ENCODE measurements at regions not wholly inside any gene's neighbourhood (a gene's known extent, or its start where the extent isn't known, plus 50 kb on each side); places are given as distances from the start of the nearest gene placed in this dataset.
"Not testable (repeated sequence)": the region's sequence is repeated elsewhere in the genome, so short reads cannot be mapped to it uniquely, and the experiment has no call there.

- H3K9ac ChIP-seq (ENCODE audit: low read depth in 1 of 2, low read length in 2 of 2); H3K4me1 ChIP-seq (ENCODE audit: control insufficient read depth in 1 of 2, insufficient read depth in 2 of 2, low read length in 2 of 2); H3K36me3 ChIP-seq (ENCODE audit: control insufficient read depth in 1 of 2, insufficient read depth in 2 of 2, low read length in 2 of 2); H3K27me3 ChIP-seq (ENCODE audit: control insufficient read depth in 1 of 2, insufficient read depth in 2 of 2, low read length in 2 of 2); H3K4me3 ChIP-seq (ENCODE audit: low read depth in 1 of 2, low read length in 2 of 2); H3K9me3 ChIP-seq (ENCODE audit: control insufficient read depth in 1 of 2, low read length in 2 of 2); H3K27ac ChIP-seq (ENCODE audit: low read depth, low read length): not testable (repeated sequence)
Measured at GRCh38 chr10:59053502-59053901, 122.9 kb upstream of the PHYHIPL start.

DNA sequence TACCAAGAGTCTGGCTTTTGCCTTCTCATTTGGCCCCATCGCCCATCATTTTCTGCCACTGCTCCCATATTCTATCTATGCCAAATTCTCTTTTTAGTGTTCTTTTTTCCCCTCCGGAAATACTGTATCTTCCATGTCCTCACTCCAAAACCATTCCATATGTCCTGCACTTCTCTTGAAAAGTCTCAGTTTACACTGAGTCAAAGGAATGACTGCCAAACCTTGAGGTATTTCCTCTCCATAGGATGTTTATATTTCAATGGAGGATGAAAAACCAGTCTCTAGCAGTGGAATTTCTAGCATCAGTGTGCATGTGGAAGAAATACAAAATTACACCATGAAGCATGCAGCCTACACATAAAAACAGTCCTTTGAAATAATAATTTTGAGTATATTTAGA, 121.4 kb upstream of the PHYHIPL start:
- H3K36me3 ChIP-seq (ENCODE audit: control insufficient read depth in 1 of 2, insufficient read depth in 2 of 2, low read length in 2 of 2), result no peaks in the 10 kb centered on the region
- no peak overlapping the region for H3K27ac ChIP-seq (ENCODE audit: low read depth, low read length)
- H3K9me3 ChIP-seq (ENCODE audit: control insufficient read depth in 1 of 2, low read length in 2 of 2), result peaks cover 0 to 2% of the 10 kb centered on the region in 2 donors
- no peaks in the 10 kb centered on the region for H3K27me3 ChIP-seq (ENCODE audit: control insufficient read depth in 1 of 2, insufficient read depth in 2 of 2, low read length in 2 of 2)
- H3K4me3 ChIP-seq (ENCODE audit: low read depth in 1 of 2, low read length in 2 of 2), result no peak overlapping the region
- H3K4me1 ChIP-seq (ENCODE audit: control insufficient read depth in 1 of 2, insufficient read depth in 2 of 2, low read length in 2 of 2), result no peaks in the 10 kb centered on the region
- no peak overlapping the region for H3K9ac ChIP-seq (ENCODE audit: low read depth in 1 of 2, low read length in 2 of 2)

DNA sequence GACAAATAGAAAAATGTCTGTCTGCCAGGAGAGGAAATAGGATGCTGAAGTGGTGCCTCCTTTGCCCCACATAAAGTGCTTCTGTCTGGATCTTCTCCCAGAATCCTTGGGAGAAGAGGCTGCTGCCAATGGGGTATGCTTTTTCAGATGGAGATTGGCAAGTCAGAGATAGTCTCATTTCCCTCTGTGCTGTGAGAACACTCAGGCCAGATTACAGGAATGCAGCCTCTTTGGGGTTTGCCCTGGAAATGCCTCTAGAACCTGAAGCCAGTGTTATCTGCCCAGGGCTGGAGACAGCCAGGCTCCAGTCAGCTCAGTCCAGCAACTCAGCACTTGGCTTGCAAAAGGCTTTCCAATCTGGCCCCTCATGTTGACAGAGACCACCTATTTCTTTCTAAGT, 119.1 kb upstream of the PHYHIPL start:
- H3K27ac ChIP-seq (ENCODE audit: low read depth, low read length), result no peak overlapping the region
- H3K4me1 ChIP-seq (ENCODE audit: control insufficient read depth in 1 of 2, insufficient read depth in 2 of 2, low read length in 2 of 2), result no peaks in the 10 kb centered on the region
- H3K4me3 ChIP-seq (ENCODE audit: low read depth in 1 of 2, low read length in 2 of 2), result no peak overlapping the region
- H3K9ac ChIP-seq (ENCODE audit: low read depth in 1 of 2, low read length in 2 of 2), result no peak overlapping the region
- no peaks in the 10 kb centered on the region for H3K36me3 ChIP-seq (ENCODE audit: control insufficient read depth in 1 of 2, insufficient read depth in 2 of 2, low read length in 2 of 2)
- no peaks in the 10 kb centered on the region for H3K27me3 ChIP-seq (ENCODE audit: control insufficient read depth in 1 of 2, insufficient read depth in 2 of 2, low read length in 2 of 2)
- H3K9me3 ChIP-seq (ENCODE audit: control insufficient read depth in 1 of 2, low read length in 2 of 2), result no peaks in the 10 kb centered on the region

GRCh38 chr10:59060852-59061251, 115.6 kb upstream of the PHYHIPL start:
- Histone ChIP-seq H3K4me1 (ENCODE audit: control insufficient read depth in 1 of 2, insufficient read depth in 2 of 2, low read length in 2 of 2) (peaks cover 9 to 12% of the 10 kb centered on the region in 2 donors), H3K36me3 (ENCODE audit: control insufficient read depth in 1 of 2, insufficient read depth in 2 of 2, low read length in 2 of 2) (no peaks in the 10 kb centered on the region), H3K9me3 (ENCODE audit: control insufficient read depth in 1 of 2, low read length in 2 of 2) (no peaks in the 10 kb centered on the region), H3K27me3 (ENCODE audit: control insufficient read depth in 1 of 2, insufficient read depth in 2 of 2, low read length in 2 of 2) (no peaks in the 10 kb centered on the region), H3K4me3 (ENCODE audit: low read depth in 1 of 2, low read length in 2 of 2) (no peak overlapping the region), H3K9ac (ENCODE audit: low read depth in 1 of 2, low read length in 2 of 2) (no peak overlapping the region), H3K27ac (ENCODE audit: low read depth, low read length) (no peak overlapping the region)

DNA sequence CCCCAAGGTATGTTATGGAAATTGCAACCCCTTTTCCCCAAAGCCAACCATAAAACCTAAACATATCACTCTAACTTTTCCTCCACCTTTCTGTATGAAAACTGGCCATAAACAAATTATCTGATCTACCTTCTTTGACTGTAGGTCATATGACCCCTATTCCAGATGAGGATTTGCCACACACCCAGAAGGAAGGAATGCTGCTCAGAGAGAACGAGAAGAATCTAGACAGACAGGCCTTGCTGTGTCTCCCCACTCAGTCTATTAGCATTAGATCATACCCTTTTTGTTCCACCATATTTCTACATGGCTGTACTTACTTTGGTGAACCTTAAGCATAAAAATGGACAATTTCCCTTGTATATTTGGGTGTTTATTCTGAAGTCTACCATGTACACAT, 113.0 kb upstream of the PHYHIPL start:
- Histone ChIP-seq H3K9me3 (ENCODE audit: control insufficient read depth in 1 of 2, low read length in 2 of 2) (no peaks in the 10 kb centered on the region), H3K4me3 (ENCODE audit: low read depth in 1 of 2, low read length in 2 of 2) (no peak overlapping the region), H3K27ac (ENCODE audit: low read depth, low read length) (no peak overlapping the region), H3K36me3 (ENCODE audit: control insufficient read depth in 1 of 2, insufficient read depth in 2 of 2, low read length in 2 of 2) (no peaks in the 10 kb centered on the region), H3K9ac (ENCODE audit: low read depth in 1 of 2, low read length in 2 of 2) (no peak overlapping the region), H3K27me3 (ENCODE audit: control insufficient read depth in 1 of 2, insufficient read depth in 2 of 2, low read length in 2 of 2) (no peaks in the 10 kb centered on the region), H3K4me1 (ENCODE audit: control insufficient read depth in 1 of 2, insufficient read depth in 2 of 2, low read length in 2 of 2) (peaks cover 9 to 12% of the 10 kb centered on the region in 2 donors)

GRCh38 chr10:59064080-59064692, 112.3 kb upstream of the PHYHIPL start:
- H3K9ac ChIP-seq (ENCODE audit: low read depth in 1 of 2, low read length in 2 of 2), result no peak overlapping the region
- no peak overlapping the region for H3K4me3 ChIP-seq (ENCODE audit: low read depth in 1 of 2, low read length in 2 of 2)
- no peaks in the 10 kb centered on the region for H3K9me3 ChIP-seq (ENCODE audit: control insufficient read depth in 1 of 2, low read length in 2 of 2)
- H3K36me3 ChIP-seq (ENCODE audit: control insufficient read depth in 1 of 2, insufficient read depth in 2 of 2, low read length in 2 of 2), result no peaks in the 10 kb centered on the region
- peaks cover 9 to 12% of the 10 kb centered on the region in 2 donors for H3K4me1 ChIP-seq (ENCODE audit: control insufficient read depth in 1 of 2, insufficient read depth in 2 of 2, low read length in 2 of 2)
- no peaks in the 10 kb centered on the region for H3K27me3 ChIP-seq (ENCODE audit: control insufficient read depth in 1 of 2, insufficient read depth in 2 of 2, low read length in 2 of 2)
- H3K27ac ChIP-seq (ENCODE audit: low read depth, low read length), result no peak overlapping the region

- no peaks in the 10 kb centered on the region for H3K27me3 ChIP-seq (ENCODE audit: control insufficient read depth in 1 of 2, insufficient read depth in 2 of 2, low read length in 2 of 2)
- peaks cover 9 to 12% of the 10 kb centered on the region in 2 donors for H3K4me1 ChIP-seq (ENCODE audit: control insufficient read depth in 1 of 2, insufficient read depth in 2 of 2, low read length in 2 of 2)
- H3K9ac ChIP-seq (ENCODE audit: low read depth in 1 of 2, low read length in 2 of 2), result no peak overlapping the region
- H3K36me3 ChIP-seq (ENCODE audit: control insufficient read depth in 1 of 2, insufficient read depth in 2 of 2, low read length in 2 of 2), result no peaks in the 10 kb centered on the region
- H3K27ac ChIP-seq (ENCODE audit: low read depth, low read length), result no peak overlapping the region
- H3K4me3 ChIP-seq (ENCODE audit: low read depth in 1 of 2, low read length in 2 of 2), result no peak overlapping the region
- no peaks in the 10 kb centered on the region for H3K9me3 ChIP-seq (ENCODE audit: control insufficient read depth in 1 of 2, low read length in 2 of 2)
Measured at GRCh38 chr10:59064759-59065539, 111.5 kb upstream of the PHYHIPL start.

DNA sequence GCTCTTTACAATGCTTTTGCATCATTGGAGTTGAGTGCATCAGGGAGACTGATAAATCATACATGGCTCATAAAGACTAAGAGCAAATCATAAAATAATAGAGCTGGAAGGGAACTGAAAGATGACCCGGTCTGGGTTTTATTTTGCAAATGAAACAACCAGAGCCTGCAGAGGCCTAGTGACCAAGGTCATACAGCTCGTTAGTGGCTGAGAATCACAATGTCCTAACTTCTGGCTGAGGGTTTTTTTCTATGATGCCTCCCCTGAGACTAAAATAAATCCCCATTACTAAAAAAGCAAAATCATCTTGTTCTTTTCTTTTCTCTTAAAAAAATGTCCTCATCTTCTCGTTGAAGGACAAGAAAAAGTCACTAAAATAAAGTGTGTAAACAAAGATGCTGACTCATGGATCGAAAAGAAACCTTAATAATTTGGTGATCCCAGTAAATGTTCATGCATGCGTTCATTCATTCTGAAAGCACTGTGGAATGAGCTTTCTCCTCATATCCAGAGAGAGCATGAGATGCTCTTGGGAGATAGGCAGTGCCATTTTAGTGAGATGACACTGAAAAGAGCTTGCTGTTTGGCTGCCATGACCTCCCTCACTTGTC, 107.8 kb upstream of the PHYHIPL start:
- Histone ChIP-seq H3K27me3 (ENCODE audit: control insufficient read depth in 1 of 2, insufficient read depth in 2 of 2, low read length in 2 of 2) (no peaks in the 10 kb centered on the region), H3K9ac (ENCODE audit: low read depth in 1 of 2, low read length in 2 of 2) (no peak overlapping the region), H3K36me3 (ENCODE audit: control insufficient read depth in 1 of 2, insufficient read depth in 2 of 2, low read length in 2 of 2) (no peaks in the 10 kb centered on the region), H3K4me3 (ENCODE audit: low read depth in 1 of 2, low read length in 2 of 2) (no peak overlapping the region), H3K27ac (ENCODE audit: low read depth, low read length) (no peak overlapping the region), H3K9me3 (ENCODE audit: control insufficient read depth in 1 of 2, low read length in 2 of 2) (no peaks in the 10 kb centered on the region), H3K4me1 (ENCODE audit: control insufficient read depth in 1 of 2, insufficient read depth in 2 of 2, low read length in 2 of 2) (peaks cover 16 to 18% of the 10 kb centered on the region in 2 donors)

DNA sequence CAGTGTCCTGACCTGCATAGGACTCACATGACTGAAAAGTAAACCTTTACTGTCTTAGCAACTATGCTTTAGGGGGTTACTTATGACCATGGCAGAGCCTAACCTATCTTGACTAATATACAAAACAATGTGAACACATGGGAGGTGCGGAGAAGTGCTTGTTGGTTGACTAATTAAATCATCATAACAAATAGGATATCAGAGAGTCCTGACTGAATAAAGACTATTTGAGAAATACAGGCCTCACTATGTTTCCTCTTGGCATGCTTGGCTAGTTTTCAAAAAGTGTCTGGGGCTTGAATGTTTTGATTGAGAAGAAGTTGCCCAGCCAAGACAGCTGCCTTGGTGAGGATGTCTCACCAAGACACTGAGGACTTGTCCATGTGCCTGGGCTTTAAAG, 104.4 kb upstream of the PHYHIPL start:
- Histone ChIP-seq H3K36me3 (ENCODE audit: control insufficient read depth in 1 of 2, insufficient read depth in 2 of 2, low read length in 2 of 2) (no peaks in the 10 kb centered on the region), H3K9me3 (ENCODE audit: control insufficient read depth in 1 of 2, low read length in 2 of 2) (no peaks in the 10 kb centered on the region), H3K9ac (ENCODE audit: low read depth in 1 of 2, low read length in 2 of 2) (no peak overlapping the region), H3K4me1 (ENCODE audit: control insufficient read depth in 1 of 2, insufficient read depth in 2 of 2, low read length in 2 of 2) (peaks cover 7 to 8% of the 10 kb centered on the region in 2 donors), H3K27me3 (ENCODE audit: control insufficient read depth in 1 of 2, insufficient read depth in 2 of 2, low read length in 2 of 2) (no peaks in the 10 kb centered on the region), H3K27ac (ENCODE audit: low read depth, low read length) (no peak overlapping the region), H3K4me3 (ENCODE audit: low read depth in 1 of 2, low read length in 2 of 2) (no peak overlapping the region)

- H3K4me3 ChIP-seq (ENCODE audit: low read depth in 1 of 2, low read length in 2 of 2), result no peak overlapping the region
- no peak overlapping the region for H3K27ac ChIP-seq (ENCODE audit: low read depth, low read length)
Measured at GRCh38 chr10:59073456-59074053, 102.9 kb upstream of the PHYHIPL start.

More at GRCh38 chr10:59073456-59074053, 102.9 kb upstream of the PHYHIPL start:
- Histone ChIP-seq H3K9ac (ENCODE audit: low read depth in 1 of 2, low read length in 2 of 2) (no peak overlapping the region), H3K27me3 (ENCODE audit: control insufficient read depth in 1 of 2, insufficient read depth in 2 of 2, low read length in 2 of 2) (no peaks in the 10 kb centered on the region), H3K36me3 (ENCODE audit: control insufficient read depth in 1 of 2, insufficient read depth in 2 of 2, low read length in 2 of 2) (no peaks in the 10 kb centered on the region), H3K4me1 (ENCODE audit: control insufficient read depth in 1 of 2, insufficient read depth in 2 of 2, low read length in 2 of 2) (peaks cover 7 to 8% of the 10 kb centered on the region in 2 donors), H3K9me3 (ENCODE audit: control insufficient read depth in 1 of 2, low read length in 2 of 2) (no peaks in the 10 kb centered on the region)

Data from duodenal mucosa (tissue), 2 donors.